OCI-LY3 (cell line): ENCODE measurements at regions not wholly inside any gene's neighbourhood (a gene's known extent, or its start where the extent isn't known, plus 50 kb on each side); places are given as distances from the start of the nearest gene placed in this dataset.

Experiments used
- H2AFZ ChIP-seq: fragments of 200-600, 300-600 bp; shearing (Covaris generic); 2 replicates; pipeline ENCODE4 v1.6.0; 2014; ENCODE audit warnings: antibody characterized with exemption, low read depth, low read length
- H3K27ac ChIP-seq: fragments of 200-600, 300-600 bp; sonication (generic); 2 replicates; pipeline ENCODE4 v1.5.1; 2014; ENCODE audit warnings: mild to moderate bottlenecking, low read length, moderate library complexity, mixed read lengths
- H3K27me3 ChIP-seq: fragments of 200-600, 300-600 bp; sonication (generic); 2 replicates; pipeline ENCODE4 v1.6.1; 2014; ENCODE audit warnings: low read depth, low read length, mixed read lengths
- H3K36me3 ChIP-seq: fragments of 200-600, 300-600 bp; sonication (generic); replicated peaks from 2 replicates; pipeline ENCODE3; 2014; ENCODE audit warnings: low read depth, low read length, mixed read lengths
- H3K4me1 ChIP-seq: fragments of 300-600, 200-600 bp; sonication (generic); 2 replicates; pipeline ENCODE4 v1.6.1; 2014; ENCODE audit warnings: low read length, mixed read lengths
- H3K4me2 ChIP-seq: fragments of 200-600, 300-600 bp; sonication (generic); 2 replicates; pipeline ENCODE4 v1.6.1; 2014; ENCODE audit warnings: low read length, mixed read lengths
- H3K4me3 ChIP-seq: fragments of 300-600, 200-600 bp; sonication (generic); 2 replicates; pipeline ENCODE4 v1.5.1; 2014; ENCODE audit warnings: antibody characterized with exemption, mild to moderate bottlenecking, low read length, moderate library complexity
- H3K79me2 ChIP-seq: fragments of 300-600, 200-600 bp; shearing (Covaris generic); 2 replicates; pipeline ENCODE4 v1.6.1; 2014; ENCODE audit warnings: mild to moderate bottlenecking, low read length, mixed read lengths
- H3K9ac ChIP-seq: fragments of 300-600, 200-600 bp; shearing (Covaris generic); 2 replicates; pipeline ENCODE4 v1.6.0; 2014; ENCODE audit warnings: mild to moderate bottlenecking, low read length, moderate library complexity
- H3K9me3 ChIP-seq: fragments of 200-600, 300-600 bp; shearing (Covaris generic); 2 replicates; pipeline ENCODE4 v1.6.1; 2014; ENCODE audit warnings: low read length, mixed read lengths; ENCODE audit not compliant: insufficient read depth
- H4K20me1 ChIP-seq: fragments of 200-600, 300-600 bp; sonication (generic); 2 replicates; pipeline ENCODE4 v1.6.1; 2016; ENCODE audit warnings: low read length, mixed read lengths; ENCODE audit not compliant: insufficient read depth
- CTCF ChIP-seq: fragments of 200-600, 300-600 bp; sonication (generic); IDR thresholded peaks from 2 replicates; pipeline ENCODE4 v1.5.1; 2014; ENCODE audit warnings: antibody characterized with exemption, low read length, low read depth
- EZH2phosphoT487 ChIP-seq: fragments of 200-600 bp; shearing (Covaris generic); IDR thresholded peaks from 2 replicates; pipeline ENCODE4 v1.6.1; 2018; ENCODE audit warnings: antibody characterized with exemption, mixed run types, low read depth

- no peak overlapping the region for H3K9ac ChIP-seq
- H3K27me3 ChIP-seq, result no peaks in the 10 kb centered on the region
- H3K4me1 ChIP-seq, result no peaks in the 10 kb centered on the region
- H3K79me2 ChIP-seq, result no peaks in the 10 kb centered on the region
- no peaks in the 10 kb centered on the region for H3K9me3 ChIP-seq
- H2AFZ ChIP-seq, result no peak overlapping the region
- H3K4me3 ChIP-seq, result no peak overlapping the region
- TF ChIP-seq EZH2phosphoT487 (no peak), CTCF (no peak)
- H3K27ac ChIP-seq, result no peak overlapping the region
- no peaks in the 10 kb centered on the region for H3K36me3 ChIP-seq
- H3K4me2 ChIP-seq, result no peak overlapping the region
- no peaks in the 10 kb centered on the region for H4K20me1 ChIP-seq
Observed at GRCh38 chr5:18023275-18023674, 389.0 kb downstream of the TAF11L14 start.

DNA sequence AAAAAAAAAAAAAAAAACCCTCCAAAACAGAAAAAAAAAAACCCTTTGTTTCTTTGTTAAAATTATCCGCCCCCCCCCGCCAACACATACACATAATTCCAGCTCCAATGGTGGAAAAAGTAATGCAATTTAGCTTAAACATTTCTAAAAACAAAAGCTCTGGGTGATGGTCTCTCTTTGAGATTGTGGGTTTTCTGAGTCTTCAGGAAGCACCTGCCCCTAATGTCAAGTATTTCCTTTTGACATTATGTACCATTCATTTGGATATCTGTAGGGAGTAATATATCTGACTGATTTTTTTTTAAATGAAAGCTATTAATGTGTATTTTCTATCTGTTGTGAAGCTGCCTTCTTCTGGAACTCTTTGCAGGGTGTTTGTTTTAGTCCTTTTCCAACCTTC, 389.7 kb downstream of the TAF11L14 start:
- no peak overlapping the region for H3K27ac ChIP-seq
- H3K79me2 ChIP-seq, result no peaks in the 10 kb centered on the region
- H2AFZ ChIP-seq, result no peak overlapping the region
- no peaks in the 10 kb centered on the region for H3K27me3 ChIP-seq
- H3K4me2 ChIP-seq, result no peak overlapping the region
- no peak for TF ChIP-seq EZH2phosphoT487
- TF ChIP-seq CTCF, result no peak
- H3K4me3 ChIP-seq, result no peak overlapping the region
- H3K9ac ChIP-seq, result no peak overlapping the region
- H3K9me3 ChIP-seq, result no peaks in the 10 kb centered on the region
- H3K4me1 ChIP-seq, result no peaks in the 10 kb centered on the region
- H3K36me3 ChIP-seq, result no peaks in the 10 kb centered on the region
- H4K20me1 ChIP-seq, result no peaks in the 10 kb centered on the region

DNA sequence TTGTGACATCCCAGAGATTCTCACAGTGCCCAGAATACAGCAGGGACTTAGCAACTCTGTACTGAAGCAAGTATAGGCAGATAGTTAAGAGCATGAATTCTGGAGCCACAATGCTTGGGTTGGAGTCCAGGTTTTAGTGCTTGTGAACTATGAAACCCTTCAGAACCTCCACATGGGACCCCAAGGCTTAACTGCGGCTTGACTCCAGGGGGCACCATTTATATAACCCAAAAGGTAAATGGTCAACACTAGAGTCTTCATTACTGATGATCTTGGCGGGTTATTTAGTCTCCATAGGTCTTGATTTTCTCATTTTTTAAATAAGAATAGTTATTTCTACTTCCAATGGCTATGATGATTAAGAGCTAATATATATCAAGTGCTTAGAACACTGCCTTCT, 390.3 kb downstream of the TAF11L14 start:
- no peak overlapping the region for H3K4me2 ChIP-seq
- no peaks in the 10 kb centered on the region for H3K9me3 ChIP-seq
- H3K36me3 ChIP-seq, result no peaks in the 10 kb centered on the region
- H3K27ac ChIP-seq, result no peak overlapping the region
- no peaks in the 10 kb centered on the region for H3K4me1 ChIP-seq
- TF ChIP-seq CTCF (no peak), EZH2phosphoT487 (no peak)
- no peaks in the 10 kb centered on the region for H4K20me1 ChIP-seq
- no peak overlapping the region for H3K9ac ChIP-seq
- no peaks in the 10 kb centered on the region for H3K27me3 ChIP-seq
- H3K4me3 ChIP-seq, result no peak overlapping the region
- H2AFZ ChIP-seq, result no peak overlapping the region
- H3K79me2 ChIP-seq, result no peaks in the 10 kb centered on the region

- H3K36me3 ChIP-seq, result no peaks in the 10 kb centered on the region
- TF ChIP-seq CTCF (no peak), EZH2phosphoT487 (no peak)
- no peak overlapping the region for H2AFZ ChIP-seq
- no peaks in the 10 kb centered on the region for H3K79me2 ChIP-seq
- H3K27ac ChIP-seq, result no peak overlapping the region
- no peaks in the 10 kb centered on the region for H3K4me1 ChIP-seq
- no peaks in the 10 kb centered on the region for H3K9me3 ChIP-seq
- H3K4me2 ChIP-seq, result no peak overlapping the region
- no peaks in the 10 kb centered on the region for H3K27me3 ChIP-seq
- H3K9ac ChIP-seq, result no peak overlapping the region
- no peak overlapping the region for H3K4me3 ChIP-seq
- H4K20me1 ChIP-seq, result no peaks in the 10 kb centered on the region
Observed at GRCh38 chr5:18027241-18027867, 393.1 kb downstream of the TAF11L14 start.
